AG08396 (cell line): ENCODE measurements at regions not wholly inside any gene's neighbourhood (a gene's known extent, or its start where the extent isn't known, plus 50 kb on each side); places are given as distances from the start of the nearest gene placed in this dataset.

Source experiments
- DNase-seq: peaks from one replicate; pipeline ENCODE4 v3.0.0; 2012; ENCODE audit warnings: low spot score, mixed read lengths

DNA sequence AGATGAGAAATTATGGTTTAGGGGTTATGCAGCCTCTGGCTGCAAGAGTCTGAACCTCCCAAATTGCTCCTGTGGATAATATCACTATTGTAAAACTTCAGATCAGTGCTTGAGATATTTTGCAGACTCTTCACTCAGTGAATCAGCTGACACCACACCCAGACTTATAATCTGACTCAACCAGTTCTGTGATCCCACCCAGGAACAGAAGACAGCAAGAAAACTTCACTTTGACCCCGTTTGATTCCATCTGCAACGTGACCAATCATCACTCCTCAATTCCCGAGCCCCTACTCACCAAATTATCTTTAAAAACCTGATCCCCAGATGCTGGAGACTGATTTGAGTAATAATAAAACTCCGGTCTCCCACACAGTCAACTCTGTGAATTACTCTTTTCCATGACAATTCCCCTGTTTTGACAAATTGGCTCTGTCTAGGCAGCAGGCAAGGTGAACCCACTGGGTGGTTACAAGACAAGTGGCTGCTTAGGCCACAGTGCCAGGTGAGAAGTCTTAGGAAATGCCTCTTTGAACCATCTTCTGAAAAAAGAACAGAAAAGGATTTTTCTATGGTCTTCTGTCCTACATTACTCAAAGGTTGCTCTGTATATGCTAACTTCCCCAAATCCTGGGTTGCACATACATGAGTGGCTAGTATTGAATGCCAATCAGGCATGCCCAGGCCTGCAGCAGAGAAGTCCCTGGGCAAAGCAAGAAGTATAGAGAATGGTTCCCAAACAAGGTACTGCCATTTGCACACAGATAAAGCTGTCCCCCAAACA is 588.0 kb downstream of the PRELID2 start:
- no peak for DNase-seq

DNA sequence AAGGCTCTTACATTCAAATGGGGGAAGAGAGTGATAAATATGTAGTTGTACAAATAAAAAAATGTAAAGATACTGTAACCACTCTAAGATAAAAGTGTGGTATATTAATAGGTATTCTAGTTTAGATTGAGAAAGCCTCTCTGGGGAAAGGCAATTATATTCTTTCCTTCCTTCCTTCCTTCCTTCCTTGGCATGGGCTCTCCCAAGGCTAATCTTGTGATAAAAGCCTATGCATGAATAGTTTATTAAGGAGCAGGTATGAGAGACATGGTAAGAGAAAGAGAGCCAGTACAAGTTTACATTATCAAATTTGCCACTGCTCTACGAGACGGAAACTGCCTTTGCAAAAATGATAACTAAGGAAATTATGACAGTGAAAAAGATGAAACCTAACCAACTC is 588.8 kb downstream of the PRELID2 start:
- DNase-seq: no peak

DNA sequence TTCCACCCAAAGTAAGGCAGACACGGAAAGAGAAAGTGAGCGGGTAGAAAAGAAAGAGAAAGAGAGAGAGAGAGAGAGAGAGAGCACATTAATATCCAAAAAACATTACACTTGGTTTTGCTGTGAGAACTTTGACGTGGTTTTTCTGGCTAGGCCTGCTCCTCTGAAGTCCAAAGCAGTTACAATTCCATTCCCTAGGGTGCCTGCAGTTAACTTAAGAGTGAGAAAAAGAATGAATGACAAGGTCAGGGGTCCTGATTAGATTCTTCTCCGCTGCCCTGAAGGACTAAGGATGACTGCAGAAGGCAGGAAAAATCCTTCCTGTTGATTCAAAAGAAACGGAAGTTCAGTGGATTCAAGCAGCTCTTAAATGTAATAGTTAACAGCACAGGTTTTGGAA is 589.8 kb downstream of the PRELID2 start:
- no peak for DNase-seq

DNA sequence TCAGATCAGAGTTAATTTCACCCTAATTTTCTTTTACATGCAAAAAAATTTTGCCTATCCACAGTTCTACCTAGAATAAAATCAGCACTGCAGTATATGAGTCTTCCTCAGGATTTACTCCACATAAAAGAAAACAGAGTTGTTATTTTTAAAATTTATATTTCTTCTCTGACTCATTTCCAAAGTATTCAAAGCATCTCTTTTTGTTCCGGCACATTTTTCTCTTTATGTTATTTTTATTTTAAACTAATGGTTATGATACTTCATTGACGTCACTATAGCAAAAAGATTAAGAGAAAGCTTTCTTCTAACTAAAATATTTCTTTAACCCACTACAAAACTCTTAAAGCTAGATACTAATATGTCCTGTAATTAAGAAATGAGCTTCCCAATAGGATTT is 590.4 kb downstream of the PRELID2 start:
- DNase-seq: no peak

DNA sequence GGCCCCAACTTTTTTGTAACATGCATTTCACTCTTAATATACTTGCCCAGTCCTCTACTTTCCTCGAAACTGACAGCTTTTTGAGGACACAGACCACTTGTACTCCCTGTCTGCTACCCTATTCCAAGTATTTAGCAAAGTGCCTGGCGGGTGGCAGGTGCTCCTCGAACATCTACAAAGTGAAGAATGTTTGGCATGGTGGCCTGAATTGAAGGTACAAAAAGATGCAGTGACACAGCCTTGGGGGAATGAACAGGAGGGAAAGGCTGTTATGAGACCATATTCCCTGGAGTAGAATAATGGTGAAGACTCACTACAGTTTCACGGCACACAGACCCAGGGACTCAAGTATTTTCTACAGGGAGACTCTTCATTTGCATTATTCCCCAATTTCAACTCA is 590.9 kb downstream of the PRELID2 start:
- no peak for DNase-seq

DNA sequence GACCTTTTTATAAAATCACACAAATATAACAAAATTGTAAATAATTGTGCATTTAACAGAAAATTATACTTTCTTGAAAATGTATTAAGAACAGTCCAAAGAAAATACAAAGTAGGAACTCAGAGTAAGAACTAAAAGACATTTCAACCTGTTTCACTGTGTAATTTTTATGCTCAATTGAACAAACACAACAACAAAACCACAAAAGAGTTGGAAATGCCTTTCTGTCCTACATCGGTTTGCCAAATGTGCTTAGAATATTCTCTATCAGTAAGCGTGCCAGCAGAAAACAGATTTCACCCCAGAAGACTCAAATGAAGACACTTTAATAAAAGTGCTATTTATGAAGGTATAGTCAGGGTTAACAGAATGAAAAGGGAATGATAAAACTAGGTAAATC is 592.1 kb downstream of the PRELID2 start:
- DNase-seq: no peak

DNA sequence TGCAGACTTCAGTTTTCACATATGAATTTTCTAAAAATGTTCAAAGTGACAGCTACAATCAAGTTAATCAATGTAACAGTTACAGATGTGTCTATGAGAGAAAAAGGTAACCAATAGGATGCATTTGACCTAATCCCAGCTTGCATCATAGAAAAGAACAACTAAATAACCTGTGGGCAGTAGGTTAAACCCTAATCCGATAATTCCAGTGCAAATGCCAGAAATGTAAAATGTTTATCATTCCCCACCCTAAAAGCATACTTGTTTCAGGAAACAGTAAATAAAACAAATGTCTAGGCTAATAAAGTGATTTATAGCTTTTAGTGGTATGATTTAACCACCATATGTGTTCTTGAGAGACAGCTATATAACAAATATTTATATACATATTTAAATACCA is 592.6 kb downstream of the PRELID2 start:
- no peak for DNase-seq

DNA sequence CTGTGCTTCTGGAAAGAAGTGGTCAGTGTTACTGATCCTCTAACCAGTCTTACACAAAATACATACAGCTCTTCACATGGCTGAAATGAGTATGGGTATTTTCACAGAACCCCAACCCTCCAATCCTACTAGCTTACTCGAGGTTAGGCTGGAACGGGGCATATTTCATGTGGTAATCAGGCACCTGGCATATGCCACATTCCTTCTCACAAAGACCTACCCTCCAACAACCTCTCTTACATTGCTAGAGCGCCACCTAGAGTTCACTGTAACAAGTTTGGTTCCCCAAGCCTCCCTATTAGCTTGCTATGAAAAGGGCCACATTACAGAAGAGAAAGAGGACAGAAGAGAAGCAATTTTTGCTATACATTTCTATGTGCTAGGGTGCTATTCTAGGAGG is 597.3 kb downstream of the PRELID2 start:
- DNase-seq: no peak

DNA sequence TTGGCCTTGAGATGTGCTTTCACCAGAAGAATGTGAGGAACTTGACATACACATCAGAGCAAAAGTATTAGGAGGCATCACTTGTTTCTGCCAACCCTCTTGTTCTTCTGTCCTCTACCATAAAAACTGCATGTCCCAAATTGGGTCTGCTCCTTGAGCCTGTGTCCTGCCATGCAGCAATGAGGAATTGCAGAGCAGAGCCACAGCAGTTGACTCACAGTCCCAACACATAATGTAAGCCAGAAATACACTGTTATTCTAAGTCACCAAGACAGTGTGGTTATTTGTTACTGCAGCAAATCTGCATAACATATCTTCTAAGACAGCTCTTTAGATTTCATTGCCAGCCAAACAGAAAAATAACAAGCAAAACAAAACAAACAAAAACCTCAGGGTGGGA is 598.2 kb downstream of the PRELID2 start:
- DNase-seq: no peak

DNA sequence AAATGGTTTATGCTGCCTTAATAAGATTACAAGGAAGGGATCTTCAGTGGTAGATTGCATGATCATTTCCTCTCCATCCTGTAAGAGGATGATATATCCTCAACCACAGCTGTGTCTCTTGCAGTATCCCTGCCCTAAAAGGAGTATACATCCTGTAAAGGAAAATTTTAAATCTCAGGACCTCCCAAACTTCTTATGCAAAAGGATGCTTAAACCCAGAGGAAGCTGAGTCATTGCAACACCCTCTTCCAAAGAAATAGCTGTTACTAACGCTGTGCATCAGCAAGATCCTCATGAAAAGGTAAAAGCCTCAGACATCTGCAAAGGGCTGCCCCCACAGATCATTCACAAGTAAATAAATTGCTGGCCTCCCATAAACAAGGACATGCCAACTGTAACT is 599.0 kb downstream of the PRELID2 start:
- DNase-seq: no peak

DNA sequence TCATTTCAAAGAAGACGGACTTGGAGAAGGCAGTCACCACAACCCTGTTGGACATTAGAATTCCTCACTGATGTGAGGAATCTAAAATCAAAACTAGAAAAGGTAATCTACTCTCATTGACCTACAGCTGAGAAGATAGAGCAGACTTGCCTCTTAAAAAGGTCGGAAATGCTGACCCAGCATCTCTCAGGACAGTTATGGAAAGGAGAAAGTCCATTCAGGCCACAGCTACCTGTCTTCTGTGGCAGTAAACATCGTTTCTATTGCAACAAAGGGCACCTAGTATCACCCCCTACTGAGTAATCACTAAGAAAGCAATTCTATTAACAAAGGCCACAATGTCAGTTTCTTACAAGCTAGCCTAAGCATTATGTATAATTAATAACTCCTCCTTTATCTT is 601.7 kb downstream of the PRELID2 start:
- no peak for DNase-seq

DNA sequence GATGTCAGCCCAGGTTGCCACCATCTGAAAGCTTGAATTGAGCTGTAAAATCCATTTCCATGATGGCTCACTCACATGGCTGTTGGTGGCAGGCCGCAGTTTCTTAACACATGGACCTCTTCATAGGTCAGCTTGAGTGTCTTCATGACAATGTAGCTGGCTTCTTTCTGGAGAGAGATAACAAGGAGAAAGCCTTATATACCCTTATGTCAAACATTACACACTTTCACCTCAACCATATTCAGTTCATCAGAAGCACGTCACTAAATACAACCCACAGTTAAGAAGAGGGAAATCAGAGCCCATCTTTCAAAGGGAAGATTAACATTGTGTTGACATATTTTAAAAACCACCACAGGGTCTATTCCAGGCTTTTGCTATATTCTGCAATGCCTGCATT is 604.4 kb downstream of the PRELID2 start:
- DNase-seq: no peak

DNA sequence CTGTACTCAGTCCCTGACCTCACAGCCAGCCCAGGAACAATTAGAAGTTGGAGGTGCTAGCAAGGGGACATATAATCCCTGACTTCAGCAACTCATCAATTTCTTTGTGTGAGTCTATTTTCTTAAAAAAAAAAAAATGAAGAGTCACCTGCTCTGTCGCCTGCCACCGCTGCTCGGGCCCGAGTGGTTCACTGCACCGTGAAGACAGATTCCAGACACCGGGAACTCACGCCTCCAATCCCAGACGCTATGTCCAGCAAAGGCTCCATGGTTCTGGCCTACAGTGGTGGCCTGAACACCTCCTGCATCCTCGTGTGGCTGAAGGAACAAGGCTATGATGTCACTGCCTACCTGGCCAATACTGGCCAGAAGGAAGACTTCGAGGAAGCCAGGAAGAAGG is 606.6 kb downstream of the PRELID2 start:
- DNase-seq: no peak

DNA sequence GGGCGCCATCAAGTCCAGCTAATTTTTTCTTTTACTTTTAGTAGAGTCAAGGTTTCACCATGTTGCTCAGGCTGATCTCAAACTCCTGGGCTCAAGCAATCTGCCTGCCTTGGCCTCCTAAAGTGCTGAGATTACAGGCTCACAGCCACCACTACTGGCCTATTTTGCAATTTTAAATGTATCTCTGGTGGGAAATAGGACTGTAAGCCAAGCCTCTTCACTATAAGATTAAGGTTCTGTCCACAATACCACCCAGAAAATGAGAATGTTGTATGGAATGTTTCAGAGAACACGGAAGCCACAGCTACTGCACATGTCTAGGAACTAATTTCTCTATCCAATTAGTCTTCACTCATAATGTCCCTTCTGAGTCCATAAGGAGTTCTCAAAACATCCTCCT is 607.3 kb downstream of the PRELID2 start:
- DNase-seq: no peak

DNA sequence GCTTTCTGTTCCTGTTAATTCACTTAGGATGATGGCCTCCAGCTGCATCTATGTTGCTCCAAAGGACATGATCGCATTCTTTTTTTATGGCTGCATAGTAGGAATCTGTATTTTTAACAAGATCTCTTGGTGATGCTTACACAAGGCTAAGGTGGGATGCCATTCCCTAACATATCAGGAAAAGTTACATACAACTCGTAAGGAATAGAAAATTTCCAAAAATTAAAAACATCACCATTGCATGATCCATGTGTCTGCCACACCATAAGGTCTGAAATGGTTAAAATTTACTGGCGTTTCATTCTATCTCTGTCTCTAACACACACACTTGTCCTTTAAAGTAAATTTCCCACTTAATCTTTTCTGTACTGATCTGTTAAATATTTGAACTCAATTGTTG is 608.4 kb downstream of the PRELID2 start:
- no peak for DNase-seq

DNA sequence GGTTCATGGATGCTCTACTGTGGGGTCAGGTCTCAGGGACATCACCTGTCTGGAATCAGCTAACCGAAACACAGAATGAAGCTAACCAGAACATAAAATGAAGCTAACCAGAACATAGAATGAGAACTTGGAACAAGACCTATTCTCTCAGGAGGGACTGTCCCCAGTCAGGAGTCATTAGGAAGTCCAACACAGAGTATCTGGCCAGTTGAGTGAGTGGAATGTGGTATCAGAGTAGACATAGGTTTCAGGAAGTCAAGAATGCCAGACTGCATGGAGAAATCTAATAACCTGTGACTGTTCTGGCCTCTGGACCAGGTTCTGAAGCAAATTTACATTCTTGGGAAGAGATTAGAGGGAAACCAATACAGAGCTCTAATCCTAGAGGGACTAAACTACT is 609.6 kb downstream of the PRELID2 start:
- DNase-seq: no peak

DNA sequence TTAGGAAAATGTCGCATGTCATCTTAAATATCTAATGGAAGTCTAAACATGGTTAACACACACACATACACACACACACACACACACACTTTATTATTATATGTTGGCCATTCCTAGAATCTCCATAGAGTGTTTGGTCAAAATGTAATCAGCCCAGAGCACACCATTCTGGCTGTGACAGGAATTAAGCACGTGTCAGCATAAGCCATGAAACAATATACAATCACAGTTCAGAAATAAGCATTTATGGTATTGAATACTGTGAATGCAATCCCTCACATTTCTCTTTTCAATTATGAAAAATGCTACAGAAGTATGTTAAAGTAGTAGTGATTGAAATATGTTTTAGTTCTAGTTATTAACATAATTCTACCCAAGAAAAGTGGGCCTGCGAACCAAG is 611.6 kb downstream of the PRELID2 start:
- no peak for DNase-seq

DNA sequence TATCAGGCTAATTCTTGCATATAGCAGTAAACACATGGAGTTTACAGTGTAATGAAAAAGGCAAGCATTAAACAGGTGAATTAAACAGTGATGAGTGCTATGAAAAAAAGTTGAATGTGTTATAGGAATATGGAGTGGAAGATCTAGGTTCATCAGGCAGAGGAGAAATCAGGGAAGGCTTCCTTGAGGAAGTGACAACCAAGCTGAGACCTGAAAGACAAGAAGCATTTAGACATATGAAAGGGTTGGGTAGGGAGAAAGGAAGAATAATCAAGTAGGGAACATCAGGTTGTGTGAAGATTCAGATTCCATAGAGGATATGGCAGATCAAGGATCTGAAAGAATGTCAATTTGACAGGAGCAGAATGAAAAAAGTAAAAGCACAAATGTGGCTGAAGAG is 612.5 kb downstream of the PRELID2 start:
- DNase-seq: no peak

DNA sequence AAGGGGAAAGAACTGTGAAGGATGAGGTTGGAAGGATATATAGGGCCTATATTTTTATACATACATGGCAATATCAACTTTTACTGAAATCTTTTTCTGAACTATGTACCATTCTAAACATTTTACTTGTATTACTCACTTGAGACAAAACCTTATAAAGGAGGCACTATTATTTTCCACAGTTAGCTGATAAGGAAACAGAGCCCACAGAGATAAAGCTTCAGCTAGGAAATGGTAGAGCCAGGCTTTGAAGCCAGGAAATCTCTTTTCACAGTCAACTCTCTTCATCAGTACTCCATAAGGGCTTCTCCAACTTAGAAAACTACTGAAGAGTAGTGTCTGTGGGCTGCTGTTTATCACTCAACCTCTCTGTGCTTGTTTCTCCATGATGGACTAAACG is 613.7 kb downstream of the PRELID2 start:
- no peak for DNase-seq

DNA sequence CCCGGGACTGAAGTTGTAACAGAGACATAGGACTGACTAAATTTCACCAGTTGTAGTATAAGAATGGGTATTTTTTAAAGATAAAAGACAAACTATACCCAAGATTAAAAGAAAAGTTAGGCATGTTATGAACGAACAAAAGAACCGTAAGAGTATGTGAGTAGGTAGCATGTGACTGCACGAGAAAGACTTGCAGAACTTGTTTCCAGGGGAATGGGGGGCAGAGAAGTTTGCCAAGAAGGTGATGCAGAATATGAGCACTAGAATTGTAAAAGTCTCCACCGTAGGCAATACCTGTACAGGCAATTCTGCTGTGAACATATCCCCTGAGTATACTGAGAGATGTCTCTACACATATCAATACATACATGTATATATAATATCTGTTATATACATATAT is 614.7 kb downstream of the PRELID2 start:
- no peak for DNase-seq

DNA sequence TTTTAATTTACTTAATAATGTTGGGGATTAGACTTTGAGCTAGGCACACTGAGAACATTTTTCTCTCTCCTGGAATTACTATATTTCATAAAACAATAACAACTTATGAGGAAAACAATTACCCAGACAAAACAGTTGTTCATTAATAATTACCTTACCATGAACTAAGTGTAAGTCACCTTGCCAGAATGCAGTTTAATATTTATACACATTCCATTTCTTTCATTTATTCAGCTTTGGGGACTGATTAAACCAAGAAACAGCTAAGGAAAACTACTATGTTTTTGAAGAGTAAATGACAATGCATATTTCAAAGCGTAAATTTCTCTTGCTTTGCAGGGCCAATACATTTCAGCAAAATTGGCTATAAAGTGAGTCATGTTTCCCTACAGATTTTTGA is 616.2 kb downstream of the PRELID2 start:
- DNase-seq: no peak

DNA sequence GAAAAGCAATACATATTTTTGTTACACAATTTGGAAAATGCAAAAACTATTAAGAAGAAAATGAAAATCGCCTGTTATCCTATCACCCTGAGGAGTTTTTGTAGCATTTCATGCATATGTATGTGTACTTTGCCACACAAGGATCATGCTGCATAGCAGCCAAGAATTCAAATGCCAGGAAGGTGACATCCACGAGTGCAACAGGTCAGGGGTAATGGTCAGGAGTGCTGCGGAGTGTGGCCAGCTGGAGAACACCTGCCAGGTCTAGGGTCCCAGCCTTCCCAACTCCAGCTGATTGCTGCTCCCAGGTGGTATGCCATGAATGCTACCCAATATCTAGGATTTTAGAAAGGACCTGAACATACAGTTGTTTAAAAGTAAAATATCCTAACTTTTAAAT is 617.1 kb downstream of the PRELID2 start:
- no peak for DNase-seq

DNA sequence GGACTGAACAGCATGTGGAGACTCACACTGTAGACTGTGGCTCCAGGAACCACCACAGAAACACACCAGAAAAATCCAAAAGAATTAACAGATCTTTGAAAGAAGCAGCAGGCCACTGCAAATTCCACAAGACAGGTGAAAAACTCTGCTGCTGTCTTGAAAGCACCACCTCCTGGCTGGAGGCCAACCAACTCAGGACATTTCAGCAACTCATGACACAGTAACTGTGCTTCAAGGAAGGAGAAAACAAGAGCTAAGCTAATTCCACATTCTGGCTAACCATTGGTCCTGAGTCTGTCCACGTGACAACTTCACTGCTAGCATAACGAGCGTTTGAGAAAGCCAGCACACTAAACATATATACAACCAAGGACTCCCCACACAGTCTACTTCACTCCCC is 625.1 kb downstream of the PRELID2 start:
- DNase-seq: no peak

DNA sequence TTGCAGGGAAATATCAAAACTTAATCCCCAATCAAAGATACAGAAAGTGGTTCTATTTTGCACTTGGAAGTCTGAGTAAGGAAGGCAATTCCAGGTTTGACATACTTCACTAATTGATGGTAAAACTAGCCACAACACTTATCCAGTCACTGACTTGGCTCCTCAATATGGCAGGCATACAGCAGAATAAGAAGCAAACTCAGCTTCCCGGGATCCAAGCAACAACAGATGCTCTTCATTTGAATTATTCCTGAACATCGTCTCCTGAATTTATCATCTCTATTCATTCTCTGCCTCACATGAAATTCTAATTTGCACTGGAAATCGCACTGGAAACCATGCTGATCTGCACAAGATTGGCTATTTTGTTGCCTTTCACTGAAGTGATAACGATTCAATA is 629.6 kb downstream of the PRELID2 start:
- DNase-seq: no peak

DNA sequence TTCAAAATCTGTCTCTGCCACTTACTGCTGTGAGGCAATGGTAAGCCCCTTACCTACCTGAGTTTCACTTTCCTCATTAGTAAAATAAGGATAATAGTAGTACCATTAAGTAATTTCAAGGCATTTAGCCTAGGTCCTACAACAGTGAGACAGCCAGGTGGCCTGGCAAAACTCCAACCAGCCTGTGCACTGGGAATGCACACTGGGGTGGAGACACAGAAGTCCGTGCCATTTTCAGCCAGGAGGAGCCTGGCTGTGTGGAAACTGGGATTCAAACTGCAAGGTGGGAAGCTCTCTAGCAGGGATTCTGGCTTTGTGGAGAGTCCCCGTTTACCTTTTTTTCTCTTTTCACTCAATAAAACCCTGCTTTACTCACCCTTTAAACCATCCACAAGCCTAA is 630.4 kb downstream of the PRELID2 start:
- no peak for DNase-seq
